Activated CD4-positive, alpha-beta T cell treated with anti-CD3 and anti-CD28 coated beads for 36 hours (primary cell): ENCODE measurements at regions not wholly inside any gene's neighbourhood (a gene's known extent, or its start where the extent isn't known, plus 50 kb on each side); places are given as distances from the start of the nearest gene placed in this dataset.

Experiments
- ATAC-seq: fragments of 200-7000 bp; cut with Tn5 transposase; one replicate; pipeline ENCODE4 v1.10.0; 2021; ENCODE audit warnings: mild to moderate bottlenecking, moderate library complexity
- CTCF ChIA-PET: fragments of 350-600 bp; sonication (Branson Sonifier 250); formaldehyde crosslinking; loops from one replicate; lab custom pipeline; 2021; ENCODE audit warnings: antibody characterized with exemption; lab: Charles Lee
- POLR2A ChIA-PET: fragments of 350-600 bp; sonication (Branson Sonifier 250); formaldehyde crosslinking; loops from one replicate; lab custom pipeline; 2021; ENCODE audit warnings: antibody characterized with exemption, inconsistent platforms; lab: Charles Lee
- DNase-seq: peaks from one replicate; pipeline ENCODE4 v3.0.0-alpha.2; 2020
- H3K27ac Mint-ChIP-seq: one replicate; pipeline ENCODE4 v1.8.0; 2021; ENCODE audit warnings: mixed read lengths
- H3K27me3 Mint-ChIP-seq: one replicate; pipeline ENCODE4 v1.8.0; 2021; ENCODE audit warnings: mixed read lengths
- H3K36me3 Mint-ChIP-seq: one replicate; pipeline ENCODE4 v1.8.0; 2021; ENCODE audit warnings: low read depth, mixed read lengths
- H3K4me1 Mint-ChIP-seq: one replicate; pipeline ENCODE4 v1.8.0; 2021; ENCODE audit warnings: mixed read lengths
- H3K4me3 Mint-ChIP-seq: one replicate; pipeline ENCODE4 v1.8.0; 2021; ENCODE audit warnings: mild to moderate bottlenecking, moderate library complexity, mixed read lengths
- H3K9me3 Mint-ChIP-seq: one replicate; pipeline ENCODE4 v1.8.0; 2021; ENCODE audit warnings: low read depth, mixed read lengths
- intact Hi-C, 2 experiments: fragments of 100-400 bp; cut with DNase I in 1 of 2; cut with micrococcal nuclease in 1 of 2; formaldehyde crosslinking; loops; one replicate each; pipeline versions ENCODE4 v1.14.2 to v1.15.1; 2022 to 2024; cut with DNase I, micrococcal nuclease

- no peak for DNase-seq
- POLR2A ChIA-PET = no interaction called here
- H3K4me3 Mint-ChIP-seq = no peak overlapping the region
- intact Hi-C loops = no loop called here
- CTCF ChIA-PET = no interaction called here
- no peaks in the 10 kb centered on the region for H3K36me3 Mint-ChIP-seq
- no peaks in the 10 kb centered on the region for H3K9me3 Mint-ChIP-seq
- H3K27ac Mint-ChIP-seq = no peak overlapping the region
- ATAC-seq = no peak
- H3K27me3 Mint-ChIP-seq = peaks cover 14% of the 10 kb centered on the region
- no peaks in the 10 kb centered on the region for H3K4me1 Mint-ChIP-seq
Measured at GRCh38 chr1:229888561-229889001, 178.5 kb upstream of the GALNT2 start.

GRCh38 chr1:229889031-229889517 is 178.0 kb upstream of the GALNT2 start:
- Mint-ChIP-seq H3K4me1 (no peaks in the 10 kb centered on the region), H3K4me3 (no peak overlapping the region), H3K27me3 (peaks cover 11% of the 10 kb centered on the region), H3K9me3 (no peaks in the 10 kb centered on the region), H3K36me3 (no peaks in the 10 kb centered on the region), H3K27ac (no peak overlapping the region)
- CTCF ChIA-PET = interaction anchor here (0.8 kb wide), 1 partner anchor 38 kb away, joined by 3 read pairs; no protein-coding TSS in a partner anchor
- intact Hi-C loops = no loop called here
- DNase-seq (no peak), ATAC-seq (no peak)
- POLR2A ChIA-PET = no interaction called here

GRCh38 chr1:229891227-229891626 is 175.8 kb upstream of the GALNT2 start:
- CTCF ChIA-PET = no interaction called here
- intact Hi-C loops = no loop called here
- Mint-ChIP-seq H3K4me3 (no peak overlapping the region), H3K9me3 (no peaks in the 10 kb centered on the region), H3K4me1 (no peaks in the 10 kb centered on the region), H3K36me3 (no peaks in the 10 kb centered on the region), H3K27me3 (peaks cover 17% of the 10 kb centered on the region), H3K27ac (no peak overlapping the region)
- ATAC-seq (no peak), DNase-seq (no peak)
- POLR2A ChIA-PET = no interaction called here

GRCh38 chr1:229892515-229893117 is 174.4 kb upstream of the GALNT2 start:
- no peak for DNase-seq
- intact Hi-C loops = no loop called here
- Mint-ChIP-seq H3K4me1 (no peaks in the 10 kb centered on the region), H3K9me3 (no peaks in the 10 kb centered on the region), H3K36me3 (no peaks in the 10 kb centered on the region), H3K27ac (no peak overlapping the region), H3K4me3 (no peak overlapping the region), H3K27me3 (peaks cover 25% of the 10 kb centered on the region)
- POLR2A ChIA-PET = no interaction called here
- no peak for ATAC-seq
- CTCF ChIA-PET = no interaction called here

- H3K9me3 Mint-ChIP-seq = no peaks in the 10 kb centered on the region
- no peaks in the 10 kb centered on the region for H3K36me3 Mint-ChIP-seq
- POLR2A ChIA-PET = no interaction called here
- no peak overlapping the region for H3K27ac Mint-ChIP-seq
- CTCF ChIA-PET = interaction anchor here (0.6 to 0.7 kb wide), 3 partner anchors 38 to 364 kb away, joined by 3 read pairs; no protein-coding TSS in a partner anchor
- ATAC-seq (no peak), DNase-seq (no peak)
- H3K27me3 Mint-ChIP-seq = peaks cover 26% of the 10 kb centered on the region
- H3K4me3 Mint-ChIP-seq = no peak overlapping the region
- H3K4me1 Mint-ChIP-seq = no peaks in the 10 kb centered on the region
- intact Hi-C loops = no loop called here
Measured at GRCh38 chr1:229893762-229894444, 173.1 kb upstream of the GALNT2 start.

- Mint-ChIP-seq H3K27me3 (peaks cover 27% of the 10 kb centered on the region), H3K9me3 (no peaks in the 10 kb centered on the region), H3K36me3 (no peaks in the 10 kb centered on the region), H3K27ac (no peak overlapping the region), H3K4me1 (no peaks in the 10 kb centered on the region), H3K4me3 (no peak overlapping the region)
- intact Hi-C loops = no loop called here
- ATAC-seq = no peak
- ChIA-PET POLR2A (no interaction called here), CTCF (interaction anchor here (0.6 to 0.7 kb wide), 2 partner anchors 39 to 364 kb away, joined by 3 read pairs; no protein-coding TSS in a partner anchor)
- DNase-seq = no peak
Measured at GRCh38 chr1:229894532-229894931, 172.5 kb upstream of the GALNT2 start.

GRCh38 chr1:229895605-229896004 is 171.4 kb upstream of the GALNT2 start:
- Mint-ChIP-seq H3K36me3 (no peaks in the 10 kb centered on the region), H3K27ac (no peak overlapping the region), H3K4me3 (no peak overlapping the region), H3K4me1 (no peaks in the 10 kb centered on the region), H3K27me3 (peaks cover 34% of the 10 kb centered on the region), H3K9me3 (no peaks in the 10 kb centered on the region)
- POLR2A ChIA-PET = no interaction called here
- ATAC-seq = no peak
- intact Hi-C loops = no loop called here
- DNase-seq = no peak
- CTCF ChIA-PET = no interaction called here

- intact Hi-C loops = no loop called here
- Mint-ChIP-seq H3K4me3 (no peak overlapping the region), H3K27me3 (peaks cover 37% of the 10 kb centered on the region), H3K36me3 (no peaks in the 10 kb centered on the region), H3K27ac (no peak overlapping the region), H3K4me1 (no peaks in the 10 kb centered on the region), H3K9me3 (peaks cover 2% of the 10 kb centered on the region)
- ChIA-PET CTCF (no interaction called here), POLR2A (no interaction called here)
- no peak for ATAC-seq
- DNase-seq = no peak
Measured at GRCh38 chr1:229896306-229896705, 170.7 kb upstream of the GALNT2 start.

GRCh38 chr1:229896861-229897260 is 170.2 kb upstream of the GALNT2 start:
- H3K27me3 Mint-ChIP-seq = peaks cover 39% of the 10 kb centered on the region
- DNase-seq (no peak), ATAC-seq (no peak)
- no peaks in the 10 kb centered on the region for H3K36me3 Mint-ChIP-seq
- POLR2A ChIA-PET = no interaction called here
- no peak overlapping the region for H3K27ac Mint-ChIP-seq
- CTCF ChIA-PET = no interaction called here
- H3K9me3 Mint-ChIP-seq = peaks cover 5% of the 10 kb centered on the region
- intact Hi-C loops = no loop called here
- H3K4me1 Mint-ChIP-seq = no peaks in the 10 kb centered on the region
- no peak overlapping the region for H3K4me3 Mint-ChIP-seq

- peaks cover 5% of the 10 kb centered on the region for H3K9me3 Mint-ChIP-seq
- ATAC-seq (no peak), DNase-seq (no peak)
- H3K27me3 Mint-ChIP-seq = peaks cover 38% of the 10 kb centered on the region
- ChIA-PET CTCF (interaction anchor here (0.8 kb wide), 1 partner anchor 28 kb away, joined by 3 read pairs; no protein-coding TSS in a partner anchor), POLR2A (no interaction called here)
- intact Hi-C loops = no loop called here
- H3K36me3 Mint-ChIP-seq = no peaks in the 10 kb centered on the region
- no peaks in the 10 kb centered on the region for H3K4me1 Mint-ChIP-seq
- H3K27ac Mint-ChIP-seq = no peak overlapping the region
- no peak overlapping the region for H3K4me3 Mint-ChIP-seq
Measured at GRCh38 chr1:229897501-229897900, 169.5 kb upstream of the GALNT2 start.

GRCh38 chr1:229900220-229900619 is 166.8 kb upstream of the GALNT2 start:
- ChIA-PET CTCF (no interaction called here), POLR2A (no interaction called here)
- no peaks in the 10 kb centered on the region for H3K4me1 Mint-ChIP-seq
- H3K4me3 Mint-ChIP-seq = no peak overlapping the region
- intact Hi-C loops = no loop called here
- H3K9me3 Mint-ChIP-seq = peaks cover 5% of the 10 kb centered on the region
- ATAC-seq (no peak), DNase-seq (no peak)
- H3K36me3 Mint-ChIP-seq = no peaks in the 10 kb centered on the region
- H3K27me3 Mint-ChIP-seq = peaks cover 33% of the 10 kb centered on the region
- H3K27ac Mint-ChIP-seq = no peak overlapping the region

GRCh38 chr1:229905031-229905545 is 161.9 kb upstream of the GALNT2 start:
- DNase-seq (no peak), ATAC-seq (no peak)
- H3K27ac Mint-ChIP-seq = no peak overlapping the region
- H3K36me3 Mint-ChIP-seq = no peaks in the 10 kb centered on the region
- H3K9me3 Mint-ChIP-seq = peaks cover 5% of the 10 kb centered on the region
- CTCF ChIA-PET = no interaction called here
- POLR2A ChIA-PET = no interaction called here
- intact Hi-C loops = no loop called here
- H3K4me1 Mint-ChIP-seq = no peaks in the 10 kb centered on the region
- H3K27me3 Mint-ChIP-seq = peaks cover 21% of the 10 kb centered on the region
- H3K4me3 Mint-ChIP-seq = no peak overlapping the region
